ENCODE measurements at regions not wholly inside any gene's neighbourhood (a gene's known extent, or its start where the extent isn't known, plus 50 kb on each side); places are given as distances from the start of the nearest gene placed in this dataset.

DNA sequence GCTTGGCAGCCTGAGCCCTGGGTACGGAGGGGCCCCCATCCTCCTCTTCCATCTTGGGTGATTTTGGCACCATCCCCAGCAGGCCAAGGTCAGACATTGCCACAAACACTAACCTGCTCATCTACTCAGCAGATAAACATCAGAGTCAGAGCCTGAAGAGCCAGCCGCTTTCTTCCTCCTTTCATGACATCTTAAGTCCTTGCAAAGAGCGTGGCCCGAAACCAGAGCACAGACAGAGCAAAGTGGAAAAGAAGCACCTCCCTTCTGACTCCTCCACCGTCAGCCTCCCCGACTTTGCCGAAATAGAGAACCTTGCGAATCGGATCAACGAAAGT, 60.4 kb upstream of the RPH3AL start:
- DNase-seq (ENCODE audit: low spot score), result no peak

DNA sequence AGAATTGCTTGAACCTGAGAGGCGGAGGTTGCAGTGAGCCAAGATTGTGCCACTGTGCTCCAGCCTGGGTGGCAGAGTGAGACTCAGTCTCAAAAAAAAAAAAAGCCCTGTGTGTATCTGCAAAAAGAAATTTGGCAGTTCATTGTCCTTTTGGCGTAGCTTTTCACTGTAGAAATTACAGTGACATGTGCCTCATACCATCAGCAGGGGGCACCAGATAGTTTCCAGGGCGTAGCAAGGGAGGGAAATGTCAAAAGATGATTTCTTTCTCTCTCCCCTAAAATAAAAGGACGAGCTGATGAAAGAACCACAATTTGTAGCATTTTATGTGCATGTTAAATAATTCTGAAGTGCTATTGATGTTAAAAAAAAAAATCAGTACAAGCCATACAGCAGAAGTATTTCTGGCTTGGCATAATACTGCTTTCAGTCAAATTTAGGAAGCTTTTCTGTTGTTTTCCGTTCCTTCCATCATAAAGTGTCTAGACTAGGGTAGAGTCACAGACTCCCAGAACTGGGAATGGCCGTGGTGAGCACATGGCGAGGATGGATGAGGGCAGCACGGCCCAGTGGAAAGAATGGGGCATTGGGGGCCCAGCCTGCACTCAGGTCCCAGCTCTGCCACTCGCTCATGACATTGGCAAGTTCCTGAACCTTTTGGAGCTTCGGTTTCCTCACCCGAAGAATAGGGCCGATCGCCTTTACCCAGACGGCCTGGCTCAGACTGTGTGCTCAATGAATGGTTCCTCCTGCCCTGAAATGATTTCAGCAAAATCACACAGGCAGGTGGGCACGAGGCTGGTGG, 59.8 kb upstream of the RPH3AL start:
- DNase-seq (ENCODE audit: low spot score), result no peak

DNA sequence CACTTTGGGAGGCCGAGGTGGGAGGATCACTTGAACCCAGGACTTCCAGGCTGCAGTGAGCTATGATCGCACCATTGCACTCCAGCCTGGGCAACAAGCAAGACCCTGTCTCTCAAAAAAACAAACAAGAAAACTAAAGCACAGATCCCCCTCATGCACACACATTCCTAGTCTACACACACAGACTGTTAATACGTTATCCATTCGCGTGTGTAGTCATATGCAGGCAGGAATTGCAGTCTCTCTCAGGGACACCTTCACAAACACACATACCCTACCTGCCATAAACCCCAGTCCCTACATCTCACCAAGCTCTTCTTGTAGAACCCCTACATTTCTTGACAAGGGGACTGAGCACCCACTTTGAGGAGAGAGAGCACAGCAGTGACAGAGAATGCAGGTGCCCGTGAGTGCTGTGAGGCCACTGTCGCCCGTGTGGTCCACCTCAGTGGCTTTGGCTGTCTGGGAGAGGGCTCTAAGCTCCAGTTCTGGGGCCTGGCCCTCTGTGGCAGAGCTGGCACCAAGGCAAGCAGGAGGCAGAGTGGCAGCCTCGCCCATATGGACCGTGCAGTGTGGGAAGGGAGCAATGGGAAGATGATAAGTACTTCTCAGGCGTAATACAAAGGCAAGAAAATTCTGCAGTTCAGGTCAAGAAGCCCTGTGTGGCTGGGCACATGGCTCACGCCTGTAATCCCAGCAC, 59.0 kb upstream of the RPH3AL start:
- DNase-seq (ENCODE audit: low spot score), result no peak

DNA sequence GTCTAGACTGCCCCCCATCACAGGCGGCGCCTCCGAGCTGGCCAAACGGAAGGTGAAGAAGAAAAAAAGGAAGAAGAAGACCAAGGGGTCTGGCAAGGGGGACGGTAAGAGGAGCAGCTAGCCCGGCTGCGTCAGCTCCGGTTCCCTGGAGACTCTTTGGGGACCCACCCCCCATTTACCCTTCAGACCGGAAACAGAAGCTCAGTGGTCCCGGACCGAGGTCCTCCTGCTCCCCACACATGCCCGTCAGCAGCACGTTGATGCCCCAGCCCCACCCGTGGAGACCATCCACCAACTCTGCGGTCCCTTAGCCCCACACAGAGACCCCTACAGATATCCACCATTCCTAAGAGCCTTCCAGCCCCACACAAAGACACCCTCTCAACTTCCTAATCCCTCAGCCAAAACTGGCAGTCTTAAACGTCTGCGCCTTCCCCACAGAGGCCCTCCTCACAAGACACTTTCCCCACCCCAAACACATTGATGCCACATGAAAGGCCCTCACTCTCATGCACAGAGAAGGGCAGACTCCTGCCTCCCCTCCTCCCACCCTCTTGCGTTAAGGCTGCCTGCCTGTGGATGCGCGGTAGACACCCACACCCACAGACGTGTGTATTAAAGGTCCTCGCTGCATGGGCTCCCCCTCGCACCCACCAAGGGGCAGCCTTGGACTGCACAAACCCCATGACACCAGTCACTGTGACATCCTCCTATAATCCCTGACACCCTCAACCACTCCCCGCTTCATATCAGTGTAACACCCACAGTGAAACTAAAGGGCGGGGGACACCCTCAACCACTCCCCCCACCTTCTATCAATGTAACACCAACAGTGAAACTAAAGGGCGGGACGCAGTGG, 58.2 kb upstream of the RPH3AL start:
- peak; percentile 63 for DNase-seq (ENCODE audit: low spot score)

DNA sequence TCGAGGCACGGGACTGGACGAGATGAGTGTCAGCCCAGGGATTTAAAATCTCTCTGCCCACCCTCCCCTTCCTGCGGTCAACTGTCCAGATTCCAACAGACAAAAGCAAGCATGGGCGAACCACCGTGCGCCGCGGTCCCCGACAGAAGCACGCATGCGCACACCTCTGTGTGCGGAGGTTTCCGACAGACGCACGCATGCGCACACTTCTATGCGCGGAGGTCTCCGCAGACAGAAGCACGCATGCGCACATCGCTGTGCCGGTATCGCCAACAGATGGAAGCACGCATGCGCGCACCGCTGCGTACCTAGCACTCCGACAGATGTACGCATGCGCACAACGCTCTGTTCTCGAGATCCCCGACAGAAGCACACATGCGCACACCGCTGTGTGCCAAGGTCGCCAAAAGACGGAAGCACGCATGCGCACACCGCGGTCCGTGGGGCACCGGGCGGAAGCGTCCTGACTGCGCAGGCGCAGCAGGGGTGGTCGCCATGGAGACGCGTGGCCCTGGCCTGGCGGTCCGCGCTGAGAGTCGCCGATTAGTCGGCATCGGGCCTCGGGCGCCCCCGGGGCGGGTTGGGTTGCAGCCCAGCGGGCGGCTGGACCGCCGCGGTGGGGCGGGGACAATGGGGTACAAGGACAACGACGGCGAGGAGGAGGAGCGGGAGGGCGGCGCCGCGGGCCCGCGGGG, 57.4 kb upstream of the RPH3AL start:
- DNase-seq (ENCODE audit: low spot score), result peak; percentile 100

DNA sequence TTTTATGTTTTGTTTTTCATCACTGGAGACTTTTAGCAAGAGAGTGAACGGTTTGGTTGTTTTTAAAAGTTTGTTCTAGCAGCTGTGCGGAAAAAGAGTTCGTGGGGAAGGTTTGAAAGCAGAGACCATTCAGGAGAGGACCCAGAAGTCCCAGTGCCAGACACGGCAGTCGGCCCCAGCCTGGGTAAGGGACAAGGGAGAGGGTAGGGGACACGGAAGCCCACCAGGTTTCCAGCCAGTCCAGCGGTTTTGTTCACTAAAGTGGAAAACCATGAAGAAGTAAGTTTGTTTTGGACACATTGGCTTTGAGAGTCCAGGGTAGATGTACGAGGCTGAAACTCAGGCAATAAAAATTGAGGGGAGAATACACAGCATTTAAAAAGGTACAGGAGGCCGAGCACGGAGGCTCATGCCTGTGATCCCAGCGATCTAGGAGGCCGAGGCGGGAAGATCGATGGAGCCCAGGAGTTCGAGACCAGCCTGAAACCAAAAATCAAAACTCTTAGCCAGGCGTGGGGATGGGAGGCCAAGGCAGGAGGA, 56.8 kb upstream of the RPH3AL start:
- DNase-seq (ENCODE audit: low spot score), result no peak

DNA sequence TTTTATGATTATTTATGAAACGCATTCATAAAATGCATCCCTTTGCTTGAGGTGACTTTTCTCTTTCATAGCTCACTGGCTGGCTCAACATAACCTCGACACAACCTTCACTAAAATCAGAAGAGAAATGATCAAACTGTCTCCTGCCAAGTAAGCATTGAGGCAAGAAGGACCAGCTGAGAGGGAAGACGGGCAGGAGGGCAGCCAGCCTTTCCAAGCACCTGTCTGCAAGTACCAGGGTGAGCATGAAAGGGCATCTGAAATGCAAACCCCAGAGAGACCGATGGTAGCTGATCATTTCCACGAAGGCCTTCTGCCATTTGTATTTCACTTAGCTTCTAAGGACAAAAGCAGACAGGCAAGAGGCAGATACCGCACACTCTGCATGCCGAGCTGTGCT, 52.1 kb upstream of the RPH3AL start:
- no peak for DNase-seq (ENCODE audit: low spot score)
